ENCODE measurements at regions not wholly inside any gene's neighbourhood (a gene's known extent, or its start where the extent isn't known, plus 50 kb on each side); places are given as distances from the start of the nearest gene placed in this dataset.

DNA sequence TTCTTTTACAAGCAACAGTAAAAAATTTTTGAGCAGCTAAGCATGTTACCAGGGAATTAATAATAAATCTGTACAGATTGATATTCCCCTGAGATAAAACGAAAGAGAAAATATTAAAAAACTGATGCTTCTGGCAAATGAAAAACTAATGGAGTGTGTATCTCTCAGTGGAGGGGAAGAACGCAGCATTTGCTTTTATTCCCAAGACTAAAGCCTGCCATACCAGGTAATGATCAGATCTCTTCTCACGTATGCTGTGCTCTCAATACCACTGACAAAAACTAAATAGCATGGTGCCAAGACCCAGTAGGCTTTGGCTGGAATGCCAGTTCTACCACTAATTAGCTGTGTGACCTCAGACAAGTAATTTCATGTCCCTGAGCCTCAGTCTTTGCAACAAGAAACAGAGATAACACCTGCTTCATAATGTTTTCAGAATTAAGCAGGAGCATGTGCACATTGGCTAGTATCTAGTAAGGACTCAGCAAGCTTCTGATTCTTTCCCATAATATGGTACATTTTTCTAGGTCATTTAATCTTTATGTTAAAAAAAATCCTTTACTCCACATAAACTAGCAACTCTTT, 179.6 kb downstream of the CENPC start:
- H3K27me3 ChIP-seq = no peaks in the 10 kb centered on the region
- 39 to 47% (median 44%) methylated on average over 3 of the region's 3 CpGs for WGBS, 3 donors
- H3K27ac ChIP-seq = no peak overlapping the region
- H3K4me3 ChIP-seq = no peak overlapping the region
- H3K4me1 ChIP-seq (ENCODE audit: insufficient read depth) = no peaks in the 10 kb centered on the region
- H3K9me3 ChIP-seq = no peaks in the 10 kb centered on the region
- H3K36me3 ChIP-seq = no peaks in the 10 kb centered on the region
- TF ChIP-seq POLR2A (IDR thresholded peaks at IDR 0.05) (no peak), CTCF (IDR thresholded peaks at IDR 0.05) (no peak), EP300 (IDR thresholded peaks at IDR 0.05) (no peak)
- intact Hi-C loops (cut with DNase I) = no loop called here
- no peak for DNase-seq

- Histone ChIP-seq H3K36me3 (no peaks in the 10 kb centered on the region), H3K9me3 (no peaks in the 10 kb centered on the region), H3K4me1 (ENCODE audit: insufficient read depth) (no peaks in the 10 kb centered on the region), H3K4me3 (no peak overlapping the region), H3K27ac (no peak overlapping the region), H3K27me3 (no peaks in the 10 kb centered on the region)
- TF ChIP-seq POLR2A (IDR thresholded peaks at IDR 0.05) = no peak
- TF ChIP-seq CTCF (IDR thresholded peaks at IDR 0.05) = no peak
- no peak for TF ChIP-seq EP300 (IDR thresholded peaks at IDR 0.05)
- intact Hi-C loops (cut with DNase I) = no loop called here
- no peak for DNase-seq
Observed at GRCh38 chr4:67355806-67356205, 189.5 kb downstream of the CENPC start.

- TF ChIP-seq CTCF (IDR thresholded peaks at IDR 0.05) (no peak), EP300 (IDR thresholded peaks at IDR 0.05) (no peak), POLR2A (IDR thresholded peaks at IDR 0.05) (no peak)
- no peak for DNase-seq
- intact Hi-C loops (cut with DNase I) = no loop called here
Observed at GRCh38 chr4:67346654-67347053, 198.6 kb downstream of the CENPC start.

GRCh38 chr4:67344594-67345380, 200.5 kb downstream of the CENPC start:
- Histone ChIP-seq H3K27me3 (no peaks in the 10 kb centered on the region), H3K36me3 (no peaks in the 10 kb centered on the region), H3K9me3 (no peaks in the 10 kb centered on the region), H3K4me1 (ENCODE audit: insufficient read depth) (no peaks in the 10 kb centered on the region), H3K4me3 (no peak overlapping the region), H3K27ac (no peak overlapping the region)
- no peak for DNase-seq
- intact Hi-C loops (cut with DNase I) = no loop called here
- TF ChIP-seq POLR2A (IDR thresholded peaks at IDR 0.05) (no peak), CTCF (IDR thresholded peaks at IDR 0.05) (no peak), EP300 (IDR thresholded peaks at IDR 0.05) (no peak)
- WGBS, 3 donors = 58 to 67% (median 66%) methylated on average over 4 of the region's 4 CpGs

More at GRCh38 chr4:67346654-67347053, 198.6 kb downstream of the CENPC start:
- no peak overlapping the region for H3K27ac ChIP-seq
- no peaks in the 10 kb centered on the region for H3K36me3 ChIP-seq
- no peaks in the 10 kb centered on the region for H3K9me3 ChIP-seq
- no peaks in the 10 kb centered on the region for H3K4me1 ChIP-seq (ENCODE audit: insufficient read depth)
- no peak overlapping the region for H3K4me3 ChIP-seq
- no peaks in the 10 kb centered on the region for H3K27me3 ChIP-seq

Data from ovary (tissue), 7 donors.